SHP77 treated with DMSO at 0.1 percent for 48 hours (cell line): ENCODE measurements at regions not wholly inside any gene's neighbourhood (a gene's known extent, or its start where the extent isn't known, plus 50 kb on each side); places are given as distances from the start of the nearest gene placed in this dataset.

Experiments
- DNase-seq: peaks from one replicate; lab custom pipeline; 2025; lab: John Stamatoyannopoulos, UW

GRCh38 chr13:29713839-29714238 lies 118.4 kb upstream of the SLC7A1 start:
- DNase-seq: no peak

- DNase-seq: no peak
These were observed 116.3 kb upstream of the SLC7A1 start for GRCh38 chr13:29711776-29712175.

GRCh38 chr13:29710511-29710910 lies 115.0 kb upstream of the SLC7A1 start:
- no peak for DNase-seq

- DNase-seq: no peak
These were observed 114.0 kb upstream of the SLC7A1 start for GRCh38 chr13:29709407-29710069.

GRCh38 chr13:29707876-29708543 lies 112.5 kb upstream of the SLC7A1 start:
- peak; percentile 12 for DNase-seq

GRCh38 chr13:29706923-29707322 lies 111.4 kb upstream of the SLC7A1 start:
- no peak for DNase-seq

GRCh38 chr13:29704648-29705047 lies 109.2 kb upstream of the SLC7A1 start:
- no peak for DNase-seq

- no peak for DNase-seq
These were observed 107.9 kb upstream of the SLC7A1 start for GRCh38 chr13:29703421-29703820.

- no peak for DNase-seq
These were observed 107.4 kb upstream of the SLC7A1 start for GRCh38 chr13:29702912-29703351.

GRCh38 chr13:29698106-29698505 lies 102.6 kb upstream of the SLC7A1 start:
- no peak for DNase-seq

- DNase-seq: no peak
These were observed 101.1 kb upstream of the SLC7A1 start for GRCh38 chr13:29696606-29697005.

- no peak for DNase-seq
These were observed 97.9 kb upstream of the SLC7A1 start for GRCh38 chr13:29693275-29693945.

- no peak for DNase-seq
These were observed 94.1 kb upstream of the SLC7A1 start for GRCh38 chr13:29689548-29689947.

GRCh38 chr13:29688193-29688592 lies 92.7 kb upstream of the SLC7A1 start:
- DNase-seq: no peak

GRCh38 chr13:29684441-29684840 lies 89.0 kb upstream of the SLC7A1 start:
- no peak for DNase-seq

GRCh38 chr13:29683041-29683440 lies 87.6 kb upstream of the SLC7A1 start:
- DNase-seq: no peak

- DNase-seq: no peak
These were observed 86.4 kb upstream of the SLC7A1 start for GRCh38 chr13:29681864-29682263.

GRCh38 chr13:29679396-29680053 lies 84.0 kb upstream of the SLC7A1 start:
- no peak for DNase-seq

GRCh38 chr13:29677627-29678026 lies 82.1 kb upstream of the SLC7A1 start:
- DNase-seq: no peak

GRCh38 chr13:29676941-29677452 lies 81.5 kb upstream of the SLC7A1 start:
- DNase-seq: no peak

- DNase-seq: no peak
These were observed 81.0 kb upstream of the SLC7A1 start for GRCh38 chr13:29676535-29676934.

- DNase-seq: no peak
These were observed 79.0 kb upstream of the SLC7A1 start for GRCh38 chr13:29674532-29674931.
